Mesothelial cell of epicardium (in vitro differentiated cells): ENCODE measurements at regions not wholly inside any gene's neighbourhood (a gene's known extent, or its start where the extent isn't known, plus 50 kb on each side); places are given as distances from the start of the nearest gene placed in this dataset.
A peak's percentile ranks its signal among the peaks of the same experiment; 100 is the strongest.

ENCODE experiments used
- DNase-seq, 2 experiments: peaks; one replicate each; pipeline ENCODE4 v3.0.0; 2021; ENCODE audit warnings: low spot score in 2 of 2; ENCODE audit not compliant: unreplicated experiment in 2 of 2
- H3K27ac Mint-ChIP-seq: 2 replicates; pipeline ENCODE4 v1.8.0; 2021; ENCODE audit warnings: mixed read lengths
- H3K27me3 Mint-ChIP-seq: 2 replicates; pipeline ENCODE4 v1.8.0; 2021; ENCODE audit warnings: low read depth, mixed read lengths
- H3K36me3 Mint-ChIP-seq: 2 replicates; pipeline ENCODE4 v1.8.0; 2021; ENCODE audit warnings: mixed read lengths
- H3K4me1 Mint-ChIP-seq: 2 replicates; pipeline ENCODE4 v1.8.0; 2021; ENCODE audit warnings: mixed read lengths
- H3K4me3 Mint-ChIP-seq: 2 replicates; pipeline ENCODE4 v1.8.0; 2021; ENCODE audit warnings: mild to moderate bottlenecking, moderate library complexity, mixed read lengths
- H3K9me3 Mint-ChIP-seq: 2 replicates; pipeline ENCODE4 v1.8.0; 2021; ENCODE audit warnings: mixed read lengths
- TF ChIP-seq, protein P1 (sequence below): fragments of 200-600 bp; sonication (generic); IDR thresholded peaks from one replicate; pipeline ENCODE4 v1.5.0; 2021; ENCODE audit warnings: antibody characterized with exemption; ENCODE audit not compliant: unreplicated experiment

DNA sequence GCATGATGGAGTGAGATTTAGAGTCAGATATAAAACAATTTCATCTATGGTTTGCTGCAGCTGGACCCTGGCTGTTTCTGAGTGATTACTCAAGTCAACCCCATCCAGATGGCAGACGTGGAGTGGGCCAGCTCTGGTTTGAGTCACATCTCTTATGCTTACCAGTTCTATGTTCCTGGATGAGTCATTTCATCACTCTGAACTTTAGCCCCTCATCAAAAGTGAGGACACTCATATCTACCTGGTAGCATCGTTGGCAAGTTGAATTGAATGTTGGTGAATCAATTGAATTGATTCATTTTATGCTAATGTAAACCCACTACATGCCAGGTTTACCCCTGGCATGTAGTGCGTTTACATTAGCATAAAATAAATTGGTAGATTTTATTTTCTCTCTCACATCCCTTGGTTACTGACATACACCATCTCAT, 176.4 kb downstream of the FGF18 start:
- Mint-ChIP-seq H3K9me3 (no peaks in the 10 kb centered on the region), H3K27ac (no peak overlapping the region), H3K4me1 (peaks cover 5% of the 10 kb centered on the region), H3K36me3 (no peaks in the 10 kb centered on the region), H3K4me3 (no peak overlapping the region), H3K27me3 (peaks cover 9% of the 10 kb centered on the region)
- no peak for DNase-seq
- TF ChIP-seq, protein P1, sequence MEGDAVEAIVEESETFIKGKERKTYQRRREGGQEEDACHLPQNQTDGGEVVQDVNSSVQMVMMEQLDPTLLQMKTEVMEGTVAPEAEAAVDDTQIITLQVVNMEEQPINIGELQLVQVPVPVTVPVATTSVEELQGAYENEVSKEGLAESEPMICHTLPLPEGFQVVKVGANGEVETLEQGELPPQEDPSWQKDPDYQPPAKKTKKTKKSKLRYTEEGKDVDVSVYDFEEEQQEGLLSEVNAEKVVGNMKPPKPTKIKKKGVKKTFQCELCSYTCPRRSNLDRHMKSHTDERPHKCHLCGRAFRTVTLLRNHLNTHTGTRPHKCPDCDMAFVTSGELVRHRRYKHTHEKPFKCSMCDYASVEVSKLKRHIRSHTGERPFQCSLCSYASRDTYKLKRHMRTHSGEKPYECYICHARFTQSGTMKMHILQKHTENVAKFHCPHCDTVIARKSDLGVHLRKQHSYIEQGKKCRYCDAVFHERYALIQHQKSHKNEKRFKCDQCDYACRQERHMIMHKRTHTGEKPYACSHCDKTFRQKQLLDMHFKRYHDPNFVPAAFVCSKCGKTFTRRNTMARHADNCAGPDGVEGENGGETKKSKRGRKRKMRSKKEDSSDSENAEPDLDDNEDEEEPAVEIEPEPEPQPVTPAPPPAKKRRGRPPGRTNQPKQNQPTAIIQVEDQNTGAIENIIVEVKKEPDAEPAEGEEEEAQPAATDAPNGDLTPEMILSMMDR = no peak

DNA sequence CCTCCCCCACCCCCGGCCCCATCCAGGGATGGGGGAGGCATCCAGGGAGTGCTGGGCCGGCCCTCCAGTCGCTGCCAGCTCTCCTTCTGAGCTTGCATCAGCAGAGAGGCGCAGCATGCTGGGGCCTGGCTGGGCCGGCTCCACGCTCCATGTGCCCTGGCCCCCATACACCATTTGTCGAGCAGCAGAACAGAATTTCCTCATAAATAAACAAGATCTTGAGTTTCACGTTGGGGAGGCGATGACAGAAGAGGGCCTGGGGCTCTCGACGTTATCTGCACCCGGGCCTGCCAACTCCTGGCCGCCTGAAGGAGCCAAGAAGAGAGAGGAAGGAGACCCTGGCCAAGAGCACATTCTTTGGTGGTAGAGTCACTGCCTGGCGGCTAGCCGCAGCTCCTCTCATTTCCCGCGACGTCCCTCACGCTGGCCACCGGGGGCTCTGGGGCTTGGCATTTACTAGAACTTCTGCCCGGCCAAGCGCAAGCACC, 177.0 kb downstream of the FGF18 start:
- peaks cover 10% of the 10 kb centered on the region for H3K4me1 Mint-ChIP-seq
- H3K27me3 Mint-ChIP-seq = peaks cover 6% of the 10 kb centered on the region
- H3K4me3 Mint-ChIP-seq = no peak overlapping the region
- no peaks in the 10 kb centered on the region for H3K36me3 Mint-ChIP-seq
- no peaks in the 10 kb centered on the region for H3K9me3 Mint-ChIP-seq
- DNase-seq = peak in 1 of 2 experiments; percentile 55
- TF ChIP-seq, protein P1 = no peak
- H3K27ac Mint-ChIP-seq = peak overlapping the region; percentile 78

DNA sequence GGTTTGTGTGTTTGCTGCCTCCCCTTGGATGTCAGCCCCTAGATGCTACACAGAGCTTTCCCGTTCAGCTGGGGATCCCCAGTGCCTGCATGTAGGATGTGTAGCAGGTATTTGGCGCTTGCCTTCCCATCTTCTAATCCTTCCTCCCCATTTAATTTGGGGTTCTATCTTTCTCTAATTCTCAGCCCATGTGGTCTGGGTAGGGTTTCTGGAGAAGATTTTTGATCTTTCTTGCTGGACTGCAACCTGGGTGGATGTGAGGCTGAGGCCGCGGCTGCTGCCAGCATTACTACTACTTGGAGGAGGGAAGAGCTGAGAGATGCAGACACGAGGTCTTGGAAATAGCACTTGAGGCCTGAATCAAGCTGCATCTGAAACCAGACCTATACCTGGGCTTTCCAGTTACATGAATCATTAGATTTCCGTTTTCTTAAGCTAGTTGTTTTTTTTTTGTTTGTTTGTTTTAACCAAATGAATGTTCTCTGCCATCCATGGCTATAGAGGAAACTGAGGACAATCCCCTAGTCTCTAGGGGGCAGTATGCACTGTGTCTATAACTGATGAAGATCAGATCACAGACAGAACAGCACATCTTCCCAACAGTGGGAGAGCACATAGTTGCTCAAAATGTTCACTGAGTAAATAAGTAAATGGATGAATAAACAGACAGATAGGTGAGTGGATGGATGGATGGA, 178.6 kb downstream of the FGF18 start:
- TF ChIP-seq, protein P1 = no peak
- H3K27me3 Mint-ChIP-seq = peaks cover 5% of the 10 kb centered on the region
- no peak for DNase-seq
- no peak overlapping the region for H3K4me3 Mint-ChIP-seq
- H3K27ac Mint-ChIP-seq = no peak overlapping the region
- H3K36me3 Mint-ChIP-seq = no peaks in the 10 kb centered on the region
- H3K9me3 Mint-ChIP-seq = peaks cover 4% of the 10 kb centered on the region
- H3K4me1 Mint-ChIP-seq = peaks cover 13% of the 10 kb centered on the region

DNA sequence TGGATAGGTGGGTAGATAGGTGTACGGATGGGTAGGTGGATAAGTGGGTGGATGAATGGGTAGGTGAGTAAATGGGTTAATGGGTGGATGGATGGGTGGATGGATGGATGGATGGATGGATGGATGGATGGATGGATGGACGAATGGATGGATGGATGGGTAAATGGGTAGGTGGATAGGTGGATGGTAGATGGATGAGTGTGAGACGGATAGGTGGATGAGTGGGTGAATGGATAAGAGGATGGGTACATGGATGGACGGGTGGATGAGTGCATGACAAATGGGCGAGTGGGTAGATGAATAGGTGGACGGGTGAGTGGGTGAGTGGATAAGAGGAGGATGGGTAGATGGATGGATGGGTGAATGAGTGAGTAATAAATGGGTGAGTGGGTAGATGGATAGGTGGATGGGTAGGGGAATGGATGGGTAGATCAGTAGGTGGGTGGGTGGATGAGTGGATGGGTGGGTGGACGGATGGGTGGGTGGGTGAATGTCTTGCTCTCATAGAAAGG, 179.2 kb downstream of the FGF18 start:
- no peaks in the 10 kb centered on the region for H3K36me3 Mint-ChIP-seq
- peaks cover 4% of the 10 kb centered on the region for H3K9me3 Mint-ChIP-seq
- no peak overlapping the region for H3K4me3 Mint-ChIP-seq
- peaks cover 8% of the 10 kb centered on the region for H3K27me3 Mint-ChIP-seq
- DNase-seq = no peak
- peaks cover 13% of the 10 kb centered on the region for H3K4me1 Mint-ChIP-seq
- TF ChIP-seq, protein P1 = no peak
- no peak overlapping the region for H3K27ac Mint-ChIP-seq

DNA sequence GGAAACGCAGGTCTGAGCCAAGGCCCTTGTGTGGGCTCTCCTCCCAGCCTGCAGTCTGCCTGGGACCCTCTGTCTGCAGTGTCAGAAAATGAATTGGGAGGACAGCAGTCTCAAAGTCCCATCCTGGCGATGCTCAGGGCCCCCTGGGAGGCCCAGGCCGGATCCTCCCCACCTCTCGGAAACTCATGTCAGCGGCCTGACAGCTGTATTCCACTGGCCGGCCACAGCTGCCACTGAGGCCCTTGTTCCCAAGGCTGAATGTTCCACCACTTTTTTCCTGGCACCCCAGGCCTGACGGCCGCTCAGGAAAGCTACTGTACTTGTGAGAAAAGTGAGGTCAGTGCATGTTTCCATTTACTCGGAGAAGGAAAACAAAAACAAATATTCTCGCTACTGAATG, 180.0 kb downstream of the FGF18 start:
- H3K36me3 Mint-ChIP-seq = no peaks in the 10 kb centered on the region
- TF ChIP-seq, protein P1 = no peak
- no peak overlapping the region for H3K4me3 Mint-ChIP-seq
- H3K4me1 Mint-ChIP-seq = peaks cover 13% of the 10 kb centered on the region
- peaks cover 13% of the 10 kb centered on the region for H3K27me3 Mint-ChIP-seq
- H3K9me3 Mint-ChIP-seq = peaks cover 4% of the 10 kb centered on the region
- DNase-seq = no peak
- H3K27ac Mint-ChIP-seq = no peak overlapping the region
